Nephron progenitor cell (in vitro differentiated cells): ENCODE measurements at regions not wholly inside any gene's neighbourhood (a gene's known extent, or its start where the extent isn't known, plus 50 kb on each side); places are given as distances from the start of the nearest gene placed in this dataset.

Experiments
- DNase-seq: peaks from one replicate; pipeline ENCODE4 v3.0.0; 2021
- H3K27ac Mint-ChIP-seq: 2 replicates; pipeline ENCODE4 v1.8.0; 2021; ENCODE audit warnings: mild to moderate bottlenecking, moderate library complexity, mixed read lengths
- H3K27me3 Mint-ChIP-seq: 2 replicates; pipeline ENCODE4 v1.8.0; 2021; ENCODE audit warnings: mild to moderate bottlenecking, low read depth, mixed read lengths; ENCODE audit not compliant: poor library complexity
- H3K36me3 Mint-ChIP-seq: 2 replicates; pipeline ENCODE4 v1.8.0; 2021; ENCODE audit warnings: low read depth, mixed read lengths
- H3K4me1 Mint-ChIP-seq: 2 replicates; pipeline ENCODE4 v1.8.0; 2021; ENCODE audit warnings: mixed read lengths
- H3K4me3 Mint-ChIP-seq: 2 replicates; pipeline ENCODE4 v1.8.0; 2021; ENCODE audit warnings: mild to moderate bottlenecking, moderate library complexity, mixed read lengths
- H3K9me3 Mint-ChIP-seq: 2 replicates; pipeline ENCODE4 v1.8.0; 2021; ENCODE audit warnings: mild to moderate bottlenecking, moderate library complexity, mixed read lengths
- TF ChIP-seq, protein P1 (sequence below): fragments of 200-600 bp; sonication (generic); IDR thresholded peaks from 2 replicates; pipeline ENCODE4 v1.5.0; 2021; ENCODE audit warnings: antibody characterized with exemption

DNA sequence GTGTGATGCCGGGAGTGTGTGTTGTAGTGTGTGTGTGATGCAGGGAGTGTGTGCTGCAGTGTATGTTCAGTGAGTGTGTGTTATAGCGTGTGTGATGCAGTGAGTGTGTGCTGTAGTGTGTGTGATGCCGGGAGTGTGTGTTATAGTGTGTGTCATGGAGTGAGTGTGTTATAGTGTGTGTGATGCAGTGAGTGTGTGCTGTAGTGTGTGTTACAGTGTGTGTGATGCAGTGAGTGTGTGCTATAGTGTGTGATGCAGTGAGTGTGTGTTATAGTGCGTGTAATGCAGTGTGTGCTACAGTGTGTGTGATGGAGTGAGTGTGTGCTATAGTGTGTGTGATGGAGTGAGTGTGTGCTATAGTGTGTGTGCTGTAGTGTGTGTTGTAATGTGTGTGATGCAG is 182.1 kb upstream of the SOX11 start:
- Mint-ChIP-seq H3K4me3 (no peak overlapping the region), H3K4me1 (peaks cover 22% of the 10 kb centered on the region), H3K27me3 (no peaks in the 10 kb centered on the region), H3K27ac (no peak overlapping the region), H3K36me3 (no peaks in the 10 kb centered on the region), H3K9me3 (no peaks in the 10 kb centered on the region)
- TF ChIP-seq, protein P1, sequence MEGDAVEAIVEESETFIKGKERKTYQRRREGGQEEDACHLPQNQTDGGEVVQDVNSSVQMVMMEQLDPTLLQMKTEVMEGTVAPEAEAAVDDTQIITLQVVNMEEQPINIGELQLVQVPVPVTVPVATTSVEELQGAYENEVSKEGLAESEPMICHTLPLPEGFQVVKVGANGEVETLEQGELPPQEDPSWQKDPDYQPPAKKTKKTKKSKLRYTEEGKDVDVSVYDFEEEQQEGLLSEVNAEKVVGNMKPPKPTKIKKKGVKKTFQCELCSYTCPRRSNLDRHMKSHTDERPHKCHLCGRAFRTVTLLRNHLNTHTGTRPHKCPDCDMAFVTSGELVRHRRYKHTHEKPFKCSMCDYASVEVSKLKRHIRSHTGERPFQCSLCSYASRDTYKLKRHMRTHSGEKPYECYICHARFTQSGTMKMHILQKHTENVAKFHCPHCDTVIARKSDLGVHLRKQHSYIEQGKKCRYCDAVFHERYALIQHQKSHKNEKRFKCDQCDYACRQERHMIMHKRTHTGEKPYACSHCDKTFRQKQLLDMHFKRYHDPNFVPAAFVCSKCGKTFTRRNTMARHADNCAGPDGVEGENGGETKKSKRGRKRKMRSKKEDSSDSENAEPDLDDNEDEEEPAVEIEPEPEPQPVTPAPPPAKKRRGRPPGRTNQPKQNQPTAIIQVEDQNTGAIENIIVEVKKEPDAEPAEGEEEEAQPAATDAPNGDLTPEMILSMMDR, result no peak
- no peak for DNase-seq

DNA sequence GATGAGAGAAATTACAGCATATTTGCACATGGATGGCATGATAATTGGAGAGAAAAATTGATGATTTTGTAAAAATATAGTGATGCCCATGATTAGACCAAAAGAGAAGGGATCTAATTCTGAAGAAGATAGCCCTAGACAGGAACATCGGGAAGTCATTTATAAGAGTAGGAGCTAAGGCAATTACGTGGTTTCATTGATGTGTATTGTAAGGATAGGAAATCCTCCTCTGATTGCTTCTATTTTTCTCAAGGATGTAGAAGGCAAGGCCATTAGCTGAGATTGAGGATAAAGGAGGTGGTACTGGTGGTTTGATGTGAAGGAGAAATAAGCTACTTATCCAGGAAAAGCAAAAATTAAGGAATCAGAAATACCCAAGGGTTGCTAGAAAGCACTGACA is 176.5 kb upstream of the SOX11 start:
- TF ChIP-seq, protein P1, result no peak
- Mint-ChIP-seq H3K9me3 (no peaks in the 10 kb centered on the region), H3K36me3 (no peaks in the 10 kb centered on the region), H3K4me3 (no peak overlapping the region), H3K27ac (no peak overlapping the region), H3K27me3 (no peaks in the 10 kb centered on the region), H3K4me1 (no peaks in the 10 kb centered on the region)
- no peak for DNase-seq

DNA sequence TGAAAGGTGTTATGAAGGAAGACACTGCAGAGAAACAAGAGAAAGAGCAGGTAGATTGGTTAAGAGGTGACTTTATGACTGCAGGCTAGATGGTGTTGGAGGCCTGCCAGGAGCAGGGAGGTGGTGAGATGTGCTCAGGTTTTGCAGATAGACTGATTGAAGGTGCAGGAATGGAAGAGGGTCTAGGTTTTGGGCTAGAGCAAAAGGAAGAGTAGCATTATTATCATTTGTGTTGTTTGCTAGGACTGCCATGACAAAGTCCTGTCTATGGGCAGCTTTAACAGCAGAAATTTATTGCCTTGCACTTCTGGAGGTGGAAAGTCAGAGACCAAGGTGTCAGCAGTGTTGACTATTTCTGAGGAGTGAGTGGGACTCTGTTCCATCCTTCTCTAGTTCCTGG is 172.9 kb upstream of the SOX11 start:
- H3K27me3 Mint-ChIP-seq, result peaks cover 9% of the 10 kb centered on the region
- no peak for DNase-seq
- no peak overlapping the region for H3K4me3 Mint-ChIP-seq

DNA sequence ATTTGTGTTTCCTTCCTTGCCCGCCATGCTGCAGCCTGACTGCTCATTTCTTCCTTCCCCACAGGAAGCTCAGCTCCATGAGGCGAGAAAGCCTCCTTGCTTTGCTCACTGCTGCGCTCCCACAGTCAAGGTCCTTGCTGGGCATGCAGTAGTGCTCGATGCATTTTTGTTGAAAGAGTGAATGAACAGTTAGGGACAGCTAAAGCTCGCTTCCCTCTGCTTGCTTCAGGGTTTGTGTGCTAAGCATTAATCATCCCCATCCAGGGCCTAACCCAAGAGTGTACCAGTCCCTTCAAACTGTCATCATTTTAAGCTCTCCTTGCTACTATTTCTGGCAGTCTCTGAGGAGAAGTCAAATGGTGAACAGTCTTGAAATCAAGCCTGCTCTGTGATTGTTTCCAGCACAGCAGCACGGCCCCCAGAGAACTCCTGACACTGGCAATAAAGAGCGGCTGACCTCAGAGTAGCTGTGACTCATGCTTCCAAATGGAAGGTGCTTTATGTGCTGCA is 171.7 kb upstream of the SOX11 start:
- no peak overlapping the region for H3K27ac Mint-ChIP-seq

More for the DNA sequence above, 172.9 kb upstream of the SOX11 start:
- TF ChIP-seq, protein P1, result no peak
- no peaks in the 10 kb centered on the region for H3K36me3 Mint-ChIP-seq
- H3K4me1 Mint-ChIP-seq, result peaks cover 9% of the 10 kb centered on the region
- H3K9me3 Mint-ChIP-seq, result no peaks in the 10 kb centered on the region
- H3K27ac Mint-ChIP-seq, result no peak overlapping the region

DNA sequence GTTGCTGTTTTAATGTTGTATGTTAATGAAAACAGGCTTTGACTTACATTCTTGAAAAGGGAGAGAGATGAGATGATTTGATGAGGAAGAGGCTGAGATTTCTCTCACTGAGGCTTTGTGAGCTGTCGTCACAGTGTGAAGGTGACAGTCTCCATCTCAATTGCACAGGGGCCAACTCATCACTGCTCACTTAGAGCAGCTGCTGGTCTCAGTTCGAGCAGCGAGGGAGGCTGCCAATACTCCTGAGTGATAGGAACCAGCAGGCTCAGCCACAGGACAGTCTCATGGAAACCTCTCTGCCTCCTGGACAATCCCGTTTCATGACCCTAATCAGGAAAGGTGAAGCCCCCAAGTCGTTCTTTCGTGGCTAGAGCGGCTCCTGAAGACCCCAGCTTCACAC is 170.7 kb upstream of the SOX11 start:
- Mint-ChIP-seq H3K4me1 (peaks cover 22% of the 10 kb centered on the region), H3K27me3 (peaks cover 9% of the 10 kb centered on the region), H3K4me3 (no peak overlapping the region), H3K27ac (no peak overlapping the region), H3K9me3 (no peaks in the 10 kb centered on the region), H3K36me3 (no peaks in the 10 kb centered on the region)
- TF ChIP-seq, protein P1, result no peak
- DNase-seq, result no peak

More for the DNA sequence above, 171.7 kb upstream of the SOX11 start:
- Mint-ChIP-seq H3K36me3 (no peaks in the 10 kb centered on the region), H3K4me1 (peaks cover 18% of the 10 kb centered on the region), H3K9me3 (no peaks in the 10 kb centered on the region), H3K27me3 (peaks cover 9% of the 10 kb centered on the region), H3K4me3 (no peak overlapping the region)
- TF ChIP-seq, protein P1, result no peak
- peak; percentile 30 for DNase-seq

DNA sequence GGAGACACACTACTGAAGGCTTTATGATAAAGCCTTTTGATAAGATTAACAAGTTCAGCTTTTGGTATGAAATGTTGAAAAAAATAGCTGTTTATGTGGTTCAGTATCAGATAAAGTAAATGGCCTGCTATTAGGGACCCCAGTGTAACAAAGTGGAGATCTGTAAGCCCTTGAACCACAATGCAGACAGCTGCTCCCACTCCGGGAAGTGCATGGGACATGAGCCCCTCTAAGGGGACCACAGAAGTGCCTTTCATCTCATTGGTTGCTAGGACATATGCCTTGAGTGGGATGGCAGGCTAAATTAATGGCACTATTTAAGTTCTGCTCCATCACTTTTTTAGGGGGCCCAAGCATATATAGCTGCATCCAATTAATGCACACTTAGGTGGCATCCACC is 167.6 kb upstream of the SOX11 start:
- H3K4me1 Mint-ChIP-seq, result peaks cover 52% of the 10 kb centered on the region

More for the DNA sequence above, 167.6 kb upstream of the SOX11 start:
- Mint-ChIP-seq H3K27me3 (peaks cover 12% of the 10 kb centered on the region), H3K9me3 (no peaks in the 10 kb centered on the region), H3K27ac (no peak overlapping the region), H3K36me3 (no peaks in the 10 kb centered on the region), H3K4me3 (no peak overlapping the region)
- TF ChIP-seq, protein P1, result no peak
- DNase-seq, result no peak
